PFSK-1 (cell line): ENCODE measurements at regions not wholly inside any gene's neighbourhood (a gene's known extent, or its start where the extent isn't known, plus 50 kb on each side); places are given as distances from the start of the nearest gene placed in this dataset.

Experiments used
- FOXP2 ChIP-seq: optimal IDR thresholded peaks from 2 replicates; pipeline ENCODE3; 2011; ENCODE audit warnings: borderline replicate concordance, control low read depth, inconsistent platforms; ENCODE audit not compliant: insufficient read depth; ENCODE audit errors: extremely low read length, extremely low read depth
- POLR2AphosphoS5 ChIP-seq: IDR thresholded peaks from 2 replicates; pipeline ENCODE4 v1.6.1; 2012; ENCODE audit warnings: low read depth, mild to moderate bottlenecking, control low read depth, low read length, moderate library complexity
- REST ChIP-seq, 2 experiments: IDR thresholded peaks; 2 replicates each; pipeline versions ENCODE4 v1.6.1 to v1.8.0; 2011 to 2012; ENCODE audit warnings: low read depth in 2 of 2, low read length in 2 of 2, control low read depth in 1 of 2, inconsistent platforms in 1 of 2, mild to moderate bottlenecking in 1 of 2, moderate library complexity in 1 of 2; ENCODE audit not compliant: insufficient read depth in 1 of 2
- SIN3A ChIP-seq: IDR thresholded peaks from 2 replicates; pipeline ENCODE4 v1.6.1; 2012; ENCODE audit warnings: mild to moderate bottlenecking, low read length, moderate library complexity, borderline replicate concordance; ENCODE audit not compliant: insufficient read depth
- TAF1 ChIP-seq: IDR thresholded peaks from 2 replicates; pipeline ENCODE4 v1.6.1; 2012; ENCODE audit warnings: low read length, control low read depth, borderline replicate concordance; ENCODE audit not compliant: insufficient read depth

- TF ChIP-seq FOXP2 (no peak), SIN3A (no peak), TAF1 (no peak), REST (IDR thresholded peaks at IDR 0.05; ENCODE audit: insufficient read depth in 1 of 2, low read depth in 2 of 2, low read length in 2 of 2) (no peak), POLR2AphosphoS5 (no peak)
These were observed 257.1 kb upstream of the RPS6KA3 start for GRCh38 chrX:20523626-20524312.

GRCh38 chrX:20522420-20522819 is 255.7 kb upstream of the RPS6KA3 start:
- TF ChIP-seq SIN3A (no peak), POLR2AphosphoS5 (no peak), REST (IDR thresholded peaks at IDR 0.05; ENCODE audit: insufficient read depth in 1 of 2, low read depth in 2 of 2, low read length in 2 of 2) (no peak), TAF1 (no peak), FOXP2 (no peak)

GRCh38 chrX:20521222-20521621 is 254.5 kb upstream of the RPS6KA3 start:
- no peak for TF ChIP-seq REST (IDR thresholded peaks at IDR 0.05; ENCODE audit: insufficient read depth in 1 of 2, low read depth in 2 of 2, low read length in 2 of 2)
- no peak for TF ChIP-seq SIN3A
- no peak for TF ChIP-seq TAF1
- TF ChIP-seq FOXP2 = no peak
- TF ChIP-seq POLR2AphosphoS5 = no peak

- no peak for TF ChIP-seq SIN3A
- no peak for TF ChIP-seq REST (IDR thresholded peaks at IDR 0.05; ENCODE audit: insufficient read depth in 1 of 2, low read depth in 2 of 2, low read length in 2 of 2)
- TF ChIP-seq POLR2AphosphoS5 = no peak
- no peak for TF ChIP-seq TAF1
- no peak for TF ChIP-seq FOXP2
These were observed 253.1 kb upstream of the RPS6KA3 start for GRCh38 chrX:20519826-20520225.
